ENCODE measurements at regions not wholly inside any gene's neighbourhood (a gene's known extent, or its start where the extent isn't known, plus 50 kb on each side); places are given as distances from the start of the nearest gene placed in this dataset.

DNA sequence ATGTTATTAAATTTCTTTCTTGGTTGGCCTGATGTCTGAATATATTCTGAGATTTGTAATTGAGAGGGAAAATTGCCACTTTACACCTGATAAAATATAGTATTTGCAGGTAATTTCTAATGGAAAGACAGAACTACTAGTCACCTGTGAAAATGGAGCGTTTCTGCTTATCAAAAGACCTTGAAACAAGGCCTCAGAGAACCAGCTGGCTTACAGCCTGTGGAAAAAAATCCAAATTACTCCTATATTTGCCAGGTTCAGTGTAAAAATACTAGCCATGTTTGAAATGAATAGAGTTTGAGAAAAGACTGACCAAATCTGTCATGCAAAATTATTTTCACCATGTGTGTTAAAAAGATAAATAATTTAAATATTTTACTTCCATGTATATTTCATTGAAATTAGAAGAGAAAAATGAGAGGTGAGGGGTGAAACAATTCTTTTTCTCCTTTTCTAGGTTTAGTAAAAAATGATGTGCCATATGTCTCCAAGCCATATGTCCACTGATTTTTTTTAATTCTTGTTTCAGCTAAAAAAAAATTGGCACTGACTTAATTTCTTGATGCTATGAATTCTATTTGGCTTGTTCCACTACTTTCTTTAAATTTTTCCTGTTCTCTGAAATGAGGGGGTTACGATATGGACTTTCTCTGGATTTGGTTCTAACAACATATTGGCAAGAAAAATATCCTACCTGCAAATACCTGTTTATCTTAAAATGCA lies 464.9 kb downstream of the GRXCR1 start:
- TF ChIP-seq, protein P1, sequence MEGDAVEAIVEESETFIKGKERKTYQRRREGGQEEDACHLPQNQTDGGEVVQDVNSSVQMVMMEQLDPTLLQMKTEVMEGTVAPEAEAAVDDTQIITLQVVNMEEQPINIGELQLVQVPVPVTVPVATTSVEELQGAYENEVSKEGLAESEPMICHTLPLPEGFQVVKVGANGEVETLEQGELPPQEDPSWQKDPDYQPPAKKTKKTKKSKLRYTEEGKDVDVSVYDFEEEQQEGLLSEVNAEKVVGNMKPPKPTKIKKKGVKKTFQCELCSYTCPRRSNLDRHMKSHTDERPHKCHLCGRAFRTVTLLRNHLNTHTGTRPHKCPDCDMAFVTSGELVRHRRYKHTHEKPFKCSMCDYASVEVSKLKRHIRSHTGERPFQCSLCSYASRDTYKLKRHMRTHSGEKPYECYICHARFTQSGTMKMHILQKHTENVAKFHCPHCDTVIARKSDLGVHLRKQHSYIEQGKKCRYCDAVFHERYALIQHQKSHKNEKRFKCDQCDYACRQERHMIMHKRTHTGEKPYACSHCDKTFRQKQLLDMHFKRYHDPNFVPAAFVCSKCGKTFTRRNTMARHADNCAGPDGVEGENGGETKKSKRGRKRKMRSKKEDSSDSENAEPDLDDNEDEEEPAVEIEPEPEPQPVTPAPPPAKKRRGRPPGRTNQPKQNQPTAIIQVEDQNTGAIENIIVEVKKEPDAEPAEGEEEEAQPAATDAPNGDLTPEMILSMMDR (IDR thresholded peaks at IDR 0.05; ENCODE audit: insufficient read depth, low read length), result no peak
- DNase-seq (ENCODE audit: low read depth), result no peak
- H3K4me3 ChIP-seq (ENCODE audit: low read depth, low read length), result no peak overlapping the region

DNA sequence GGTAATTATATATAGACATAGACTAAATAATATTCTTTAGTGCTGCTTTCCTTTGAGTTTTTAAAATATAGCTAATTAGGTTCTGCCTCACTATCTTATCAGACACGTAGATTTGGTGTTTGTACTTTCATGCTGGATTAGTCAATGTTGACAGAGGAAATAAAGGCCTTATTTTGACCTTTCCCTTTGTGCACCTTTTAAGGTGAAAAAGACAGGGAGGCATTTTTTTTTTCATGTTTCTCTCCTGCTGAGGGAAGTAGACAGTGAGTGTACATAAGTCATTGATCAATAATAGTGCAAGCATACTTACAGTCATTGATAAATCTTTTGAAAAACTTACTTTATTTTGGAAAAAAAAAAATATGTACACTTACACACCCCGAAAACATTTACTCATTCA lies 467.8 kb downstream of the GRXCR1 start:
- H3K4me3 ChIP-seq (ENCODE audit: low read depth, low read length), result no peak overlapping the region
- TF ChIP-seq, protein P1 (IDR thresholded peaks at IDR 0.05; ENCODE audit: insufficient read depth, low read length), result no peak
- no peak for DNase-seq (ENCODE audit: low read depth)

DNA sequence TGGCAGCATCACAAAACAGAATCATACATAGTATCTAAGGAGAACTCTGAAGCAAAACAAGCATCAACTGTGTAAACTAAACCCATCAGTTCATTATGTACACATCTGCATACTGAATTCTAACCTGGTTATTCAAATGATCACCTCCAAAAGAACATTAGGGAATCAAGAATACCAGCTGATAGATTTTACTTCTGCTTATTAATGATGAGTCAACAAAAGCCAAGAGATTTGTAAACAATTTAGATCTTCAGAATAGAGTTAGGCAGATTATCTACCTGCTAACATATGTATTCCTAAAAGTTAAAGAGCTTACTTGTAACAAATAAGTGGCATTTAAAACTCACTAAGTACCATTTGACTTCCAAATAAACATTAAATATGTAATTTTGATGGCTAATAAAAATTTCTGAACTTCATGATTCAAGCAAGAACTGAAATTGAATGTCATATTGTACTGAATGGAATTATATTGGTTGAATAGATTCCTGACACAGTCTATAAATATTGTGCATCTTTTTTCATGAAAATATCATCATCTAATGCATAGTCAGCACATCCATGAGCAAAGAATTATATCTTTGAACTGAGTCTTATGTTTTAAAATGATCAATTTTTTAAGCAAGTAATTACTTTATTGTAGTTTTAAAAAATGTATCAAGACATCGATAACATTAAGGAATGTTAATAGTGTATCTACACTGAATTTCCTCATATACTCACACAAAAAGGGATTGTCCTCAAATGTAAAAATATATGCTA lies 470.5 kb downstream of the GRXCR1 start:
- DNase-seq (ENCODE audit: low read depth), result no peak
- no peak overlapping the region for H3K4me3 ChIP-seq (ENCODE audit: low read depth, low read length)
- TF ChIP-seq, protein P1 (IDR thresholded peaks at IDR 0.05; ENCODE audit: insufficient read depth, low read length), result no peak

DNA sequence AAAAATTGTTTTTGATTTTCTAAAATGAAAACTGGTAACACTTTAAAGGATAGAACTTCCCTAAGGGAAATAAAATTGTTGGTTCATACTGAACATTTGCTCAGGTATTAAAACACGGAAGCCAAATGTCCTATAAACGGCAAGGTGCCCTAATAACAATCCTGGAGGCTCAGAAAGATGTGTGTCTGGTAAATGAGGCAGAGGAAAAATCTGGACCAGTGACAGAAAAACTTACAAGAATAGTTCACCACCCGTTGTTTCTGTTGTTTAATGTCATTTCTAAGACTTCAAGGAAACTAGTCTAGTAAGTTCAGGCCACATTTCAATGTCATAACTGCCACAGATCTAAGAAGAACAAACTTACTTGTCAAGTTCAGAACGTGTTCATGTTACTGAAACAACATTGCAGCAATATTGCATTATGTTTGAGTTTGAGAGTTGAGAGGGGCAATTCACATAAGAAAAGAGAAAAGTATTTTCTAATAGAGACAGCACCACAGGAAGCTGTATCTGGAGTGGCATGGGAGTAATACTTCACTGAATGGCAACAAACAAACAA lies 476.6 kb downstream of the GRXCR1 start:
- no peak overlapping the region for H3K4me3 ChIP-seq (ENCODE audit: low read depth, low read length)
- no peak for DNase-seq (ENCODE audit: low read depth)
- TF ChIP-seq, protein P1 (IDR thresholded peaks at IDR 0.05; ENCODE audit: insufficient read depth, low read length), result no peak

DNA sequence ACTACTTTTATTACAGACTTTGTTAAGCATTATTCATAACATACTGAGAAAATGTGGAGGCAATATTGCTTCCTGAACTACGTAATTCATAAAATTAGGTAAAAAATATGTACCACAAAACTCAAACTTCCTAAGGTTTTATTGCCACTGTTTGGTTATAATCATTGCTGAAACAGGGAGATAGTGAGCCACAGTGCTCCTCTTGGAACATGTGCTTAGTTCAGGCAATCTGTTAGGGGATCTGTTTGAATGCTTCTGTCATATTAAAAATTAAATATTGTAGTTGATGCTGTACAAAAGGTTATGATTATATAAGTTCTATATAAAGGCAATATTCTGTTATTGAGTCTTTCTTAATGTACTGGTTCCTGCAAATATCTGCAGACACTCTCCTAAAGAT lies 480.7 kb downstream of the GRXCR1 start:
- TF ChIP-seq, protein P1 (IDR thresholded peaks at IDR 0.05; ENCODE audit: insufficient read depth, low read length), result no peak
- no peak for DNase-seq (ENCODE audit: low read depth)
- H3K4me3 ChIP-seq (ENCODE audit: low read depth, low read length), result no peak overlapping the region

DNA sequence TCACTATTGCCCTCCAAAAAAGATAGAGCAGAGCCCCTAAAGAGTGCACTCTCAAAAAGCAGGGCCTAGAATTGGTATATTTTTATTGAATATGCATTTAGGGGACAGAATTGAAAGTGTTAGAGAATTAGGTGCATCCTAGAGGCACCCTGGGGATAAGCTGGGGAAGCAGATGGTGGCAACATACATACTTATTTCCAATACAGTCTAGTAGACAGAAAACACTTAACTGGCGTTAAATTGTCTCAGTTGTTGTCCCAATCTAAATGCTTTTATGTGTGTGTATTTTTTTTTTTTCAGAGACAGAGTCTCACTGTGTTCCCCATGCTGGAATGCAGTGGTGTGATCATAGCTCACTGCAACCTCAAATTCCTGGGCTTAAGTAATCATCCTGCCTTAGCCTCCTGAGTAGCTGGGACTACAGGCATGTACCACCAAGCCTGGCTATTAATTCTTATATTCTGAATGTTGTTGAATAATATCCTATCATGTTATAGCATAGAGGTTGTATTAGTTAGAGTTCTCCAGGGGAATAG lies 481.8 kb downstream of the GRXCR1 start:
- DNase-seq (ENCODE audit: low read depth), result no peak
- no peak overlapping the region for H3K4me3 ChIP-seq (ENCODE audit: low read depth, low read length)
- TF ChIP-seq, protein P1 (IDR thresholded peaks at IDR 0.05; ENCODE audit: insufficient read depth, low read length), result no peak
